ENCODE measurements at regions not wholly inside any gene's neighbourhood (a gene's known extent, or its start where the extent isn't known, plus 50 kb on each side); places are given as distances from the start of the nearest gene placed in this dataset.

DNA sequence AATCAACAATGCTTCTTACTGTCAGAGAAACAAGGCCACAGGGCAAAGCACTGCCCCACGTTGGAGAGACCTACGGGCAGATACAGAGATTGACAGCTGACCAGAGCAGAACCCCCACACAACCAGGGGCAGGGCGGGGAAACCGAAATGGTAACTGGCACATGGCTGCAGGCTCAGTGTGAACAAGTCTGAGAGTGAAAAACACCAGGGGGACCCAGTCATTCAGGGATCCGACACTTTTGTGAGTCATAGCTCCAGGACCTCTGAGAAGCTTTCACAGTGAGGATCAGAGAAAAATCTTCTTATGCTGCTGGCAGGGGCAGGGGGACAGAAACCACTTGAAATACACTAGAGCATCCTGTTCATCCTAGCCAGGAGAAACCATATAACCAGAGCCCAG lies 254.2 kb downstream of the C6orf118 start:
- Mint-ChIP-seq H3K27ac (ENCODE audit: unreplicated experiment) (no peak overlapping the region), H3K36me3 (ENCODE audit: unreplicated experiment) (no peaks in the 10 kb centered on the region), H3K4me1 (ENCODE audit: unreplicated experiment) (no peaks in the 10 kb centered on the region), H3K4me3 (ENCODE audit: unreplicated experiment) (no peak overlapping the region), H3K9me3 (ENCODE audit: unreplicated experiment) (peaks cover 15% of the 10 kb centered on the region), H3K27me3 (ENCODE audit: unreplicated experiment) (no peaks in the 10 kb centered on the region)
- TF ChIP-seq, protein P1, sequence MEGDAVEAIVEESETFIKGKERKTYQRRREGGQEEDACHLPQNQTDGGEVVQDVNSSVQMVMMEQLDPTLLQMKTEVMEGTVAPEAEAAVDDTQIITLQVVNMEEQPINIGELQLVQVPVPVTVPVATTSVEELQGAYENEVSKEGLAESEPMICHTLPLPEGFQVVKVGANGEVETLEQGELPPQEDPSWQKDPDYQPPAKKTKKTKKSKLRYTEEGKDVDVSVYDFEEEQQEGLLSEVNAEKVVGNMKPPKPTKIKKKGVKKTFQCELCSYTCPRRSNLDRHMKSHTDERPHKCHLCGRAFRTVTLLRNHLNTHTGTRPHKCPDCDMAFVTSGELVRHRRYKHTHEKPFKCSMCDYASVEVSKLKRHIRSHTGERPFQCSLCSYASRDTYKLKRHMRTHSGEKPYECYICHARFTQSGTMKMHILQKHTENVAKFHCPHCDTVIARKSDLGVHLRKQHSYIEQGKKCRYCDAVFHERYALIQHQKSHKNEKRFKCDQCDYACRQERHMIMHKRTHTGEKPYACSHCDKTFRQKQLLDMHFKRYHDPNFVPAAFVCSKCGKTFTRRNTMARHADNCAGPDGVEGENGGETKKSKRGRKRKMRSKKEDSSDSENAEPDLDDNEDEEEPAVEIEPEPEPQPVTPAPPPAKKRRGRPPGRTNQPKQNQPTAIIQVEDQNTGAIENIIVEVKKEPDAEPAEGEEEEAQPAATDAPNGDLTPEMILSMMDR (IDR thresholded peaks at IDR 0.05): no peak
- no peak for DNase-seq (ENCODE audit: extremely low spot score, unreplicated experiment)

DNA sequence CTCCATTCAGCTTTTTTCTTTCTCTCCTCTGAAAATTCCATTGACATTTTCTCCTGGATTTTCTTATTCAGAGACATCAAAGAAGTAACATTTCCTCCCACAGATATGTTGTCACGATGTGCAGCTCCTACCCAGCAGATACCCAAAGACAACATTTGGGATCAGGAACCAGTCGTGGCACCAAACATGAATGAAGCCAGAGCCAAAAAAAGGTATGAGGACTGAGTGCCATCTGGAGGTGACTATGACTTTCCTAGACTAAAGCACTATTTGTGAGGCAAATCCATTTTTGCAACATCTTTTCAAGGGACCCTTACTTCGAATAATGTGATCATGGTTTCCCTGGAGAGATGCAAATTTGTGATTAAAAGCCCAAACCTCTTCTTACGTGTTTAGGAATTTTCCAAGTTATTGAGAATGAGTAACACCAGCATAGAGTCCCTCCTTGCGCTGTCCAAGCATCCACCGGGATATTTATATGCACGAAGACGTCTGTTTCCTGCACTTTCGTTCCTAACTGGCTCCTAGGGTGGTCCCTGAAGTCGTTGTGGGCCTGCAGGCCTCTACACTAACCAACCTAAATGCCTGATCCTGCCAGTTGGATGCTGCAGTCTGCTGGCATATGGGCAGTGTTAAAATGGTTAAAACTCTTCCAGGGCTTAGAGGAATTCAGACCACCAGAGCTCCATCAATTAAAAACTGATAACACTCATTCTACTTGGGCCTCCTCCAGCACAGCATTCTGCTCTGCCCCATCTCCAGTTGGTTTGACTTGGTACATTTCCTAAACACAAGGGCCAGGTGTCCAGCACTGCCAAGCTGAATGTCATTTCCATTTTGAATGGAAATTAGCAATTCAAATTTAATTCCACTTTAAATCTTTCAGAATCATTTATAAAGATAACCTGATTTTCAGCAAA lies 256.6 kb downstream of the C6orf118 start:
- Mint-ChIP-seq H3K4me3 (ENCODE audit: unreplicated experiment) (no peak overlapping the region), H3K9me3 (ENCODE audit: unreplicated experiment) (peaks cover 30% of the 10 kb centered on the region), H3K4me1 (ENCODE audit: unreplicated experiment) (no peaks in the 10 kb centered on the region), H3K27ac (ENCODE audit: unreplicated experiment) (no peak overlapping the region), H3K36me3 (ENCODE audit: unreplicated experiment) (no peaks in the 10 kb centered on the region), H3K27me3 (ENCODE audit: unreplicated experiment) (no peaks in the 10 kb centered on the region)
- no peak for DNase-seq (ENCODE audit: extremely low spot score, unreplicated experiment)
- TF ChIP-seq, protein P1 (IDR thresholded peaks at IDR 0.05): no peak

GRCh38 chr6:165049362-165049761 lies 260.0 kb downstream of the C6orf118 start:
- no peaks in the 10 kb centered on the region for H3K36me3 Mint-ChIP-seq (ENCODE audit: unreplicated experiment)
- peaks cover 47% of the 10 kb centered on the region for H3K9me3 Mint-ChIP-seq (ENCODE audit: unreplicated experiment)
- no peaks in the 10 kb centered on the region for H3K27me3 Mint-ChIP-seq (ENCODE audit: unreplicated experiment)
- H3K4me1 Mint-ChIP-seq (ENCODE audit: unreplicated experiment): no peaks in the 10 kb centered on the region
- no peak overlapping the region for H3K27ac Mint-ChIP-seq (ENCODE audit: unreplicated experiment)
- no peak overlapping the region for H3K4me3 Mint-ChIP-seq (ENCODE audit: unreplicated experiment)
- TF ChIP-seq, protein P1 (IDR thresholded peaks at IDR 0.05): no peak
- DNase-seq (ENCODE audit: extremely low spot score, unreplicated experiment): no peak

DNA sequence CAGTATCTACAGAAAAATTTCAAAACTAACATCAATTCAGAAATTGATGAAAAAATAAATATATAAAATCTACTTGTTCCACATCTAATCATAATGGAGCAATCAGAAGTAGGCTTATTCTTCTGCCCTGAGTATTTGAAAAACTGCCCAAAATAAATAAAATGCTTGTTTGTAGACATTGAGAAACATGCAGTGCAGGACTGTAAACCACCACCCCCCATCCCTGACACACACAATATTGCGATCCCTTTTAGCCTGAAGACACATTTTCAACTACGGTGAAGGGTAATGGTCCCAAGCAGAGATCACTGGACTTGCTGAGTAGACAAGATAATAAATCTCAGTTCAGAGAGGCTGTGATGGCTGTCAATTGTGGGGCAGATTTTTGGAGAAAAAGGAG lies 261.5 kb downstream of the C6orf118 start:
- TF ChIP-seq, protein P1 (IDR thresholded peaks at IDR 0.05): no peak
- H3K4me3 Mint-ChIP-seq (ENCODE audit: unreplicated experiment): no peak overlapping the region
- no peak overlapping the region for H3K27ac Mint-ChIP-seq (ENCODE audit: unreplicated experiment)
- DNase-seq (ENCODE audit: extremely low spot score, unreplicated experiment): no peak
- H3K9me3 Mint-ChIP-seq (ENCODE audit: unreplicated experiment): peaks cover 57% of the 10 kb centered on the region
- no peaks in the 10 kb centered on the region for H3K36me3 Mint-ChIP-seq (ENCODE audit: unreplicated experiment)
- H3K27me3 Mint-ChIP-seq (ENCODE audit: unreplicated experiment): no peaks in the 10 kb centered on the region
- no peaks in the 10 kb centered on the region for H3K4me1 Mint-ChIP-seq (ENCODE audit: unreplicated experiment)

- Mint-ChIP-seq H3K27me3 (ENCODE audit: unreplicated experiment) (no peaks in the 10 kb centered on the region), H3K27ac (ENCODE audit: unreplicated experiment) (no peak overlapping the region), H3K4me1 (ENCODE audit: unreplicated experiment) (no peaks in the 10 kb centered on the region), H3K4me3 (ENCODE audit: unreplicated experiment) (no peak overlapping the region), H3K36me3 (ENCODE audit: unreplicated experiment) (no peaks in the 10 kb centered on the region), H3K9me3 (ENCODE audit: unreplicated experiment) (peaks cover 65% of the 10 kb centered on the region)
- DNase-seq (ENCODE audit: extremely low spot score, unreplicated experiment): no peak
- TF ChIP-seq, protein P1 (IDR thresholded peaks at IDR 0.05): no peak
These were observed 263.8 kb downstream of the C6orf118 start for GRCh38 chr6:165045631-165046030.
